Head of caudate nucleus (tissue), 42 donors: ENCODE measurements at regions not wholly inside any gene's neighbourhood (a gene's known extent, or its start where the extent isn't known, plus 50 kb on each side); places are given as distances from the start of the nearest gene placed in this dataset.

Experiments
- DNase-seq, 42 donors: peaks; one replicate each; pipeline versions ENCODE4 v3.0.0 to v3.0.0-alpha.2; 2020 to 2021; ENCODE audit warnings: mixed read lengths in 7 of 42
- intact Hi-C: fragments of 100-400 bp; cut with DNase I; formaldehyde crosslinking; loops from one replicate; pipeline ENCODE4 v1.15.0; 2022

GRCh38 chr14:82546401-82546800 lies 1012.7 kb upstream of the SEL1L start:
- intact Hi-C loops = no loop called here
- no peak for DNase-seq

GRCh38 chr14:82549306-82549990 lies 1015.8 kb upstream of the SEL1L start:
- no peak for DNase-seq
- intact Hi-C loops = no loop called here

GRCh38 chr14:82562881-82563280 lies 1029.2 kb upstream of the SEL1L start:
- intact Hi-C loops = no loop called here
- DNase-seq = no peak

- peak in 13 of 42 donors; percentile 1 to 63 (median 16) for DNase-seq
- intact Hi-C loops = no loop called here
Observed at GRCh38 chr14:82565825-82566224, 1032.2 kb upstream of the SEL1L start.

- intact Hi-C loops = no loop called here
- no peak for DNase-seq
Observed at GRCh38 chr14:82587226-82587625, 1053.6 kb upstream of the SEL1L start.

GRCh38 chr14:82595466-82595865 lies 1061.8 kb upstream of the SEL1L start:
- no peak for DNase-seq
- intact Hi-C loops = no loop called here

GRCh38 chr14:82602794-82603193 lies 1069.1 kb upstream of the SEL1L start:
- intact Hi-C loops = no loop called here
- no peak for DNase-seq

GRCh38 chr14:82604819-82605218 lies 1071.2 kb upstream of the SEL1L start:
- no peak for DNase-seq
- intact Hi-C loops = no loop called here

GRCh38 chr14:82621881-82622450 lies 1088.3 kb upstream of the SEL1L start:
- no peak for DNase-seq
- intact Hi-C loops = no loop called here

GRCh38 chr14:82626156-82627066 lies 1092.8 kb upstream of the SEL1L start:
- intact Hi-C loops = no loop called here
- peak in 1 of 42 donors; percentile 2 for DNase-seq

GRCh38 chr14:82635915-82636314 lies 1102.3 kb upstream of the SEL1L start:
- intact Hi-C loops = no loop called here
- DNase-seq = no peak

GRCh38 chr14:82636426-82636825 lies 1102.8 kb upstream of the SEL1L start:
- DNase-seq = no peak
- intact Hi-C loops = no loop called here

GRCh38 chr14:82641050-82641540 lies 1107.4 kb upstream of the SEL1L start:
- no peak for DNase-seq
- intact Hi-C loops = no loop called here

GRCh38 chr14:82642425-82642824 lies 1108.8 kb upstream of the SEL1L start:
- DNase-seq = peak in 19 of 42 donors; percentile 3 to 61 (median 16)
- intact Hi-C loops = no loop called here

- intact Hi-C loops = no loop called here
- no peak for DNase-seq
Observed at GRCh38 chr14:82647088-82647810, 1113.6 kb upstream of the SEL1L start.

GRCh38 chr14:82655770-82656169 lies 1122.1 kb upstream of the SEL1L start:
- no peak for DNase-seq
- intact Hi-C loops = no loop called here

- intact Hi-C loops = no loop called here
- no peak for DNase-seq
Observed at GRCh38 chr14:82657186-82657675, 1123.6 kb upstream of the SEL1L start.

- intact Hi-C loops = no loop called here
- no peak for DNase-seq
Observed at GRCh38 chr14:82661258-82661657, 1127.6 kb upstream of the SEL1L start.

GRCh38 chr14:82667006-82667405 lies 1133.4 kb upstream of the SEL1L start:
- no peak for DNase-seq
- intact Hi-C loops = no loop called here
